HPDE6-E6E7 (cell line): ENCODE measurements at regions not wholly inside any gene's neighbourhood (a gene's known extent, or its start where the extent isn't known, plus 50 kb on each side); places are given as distances from the start of the nearest gene placed in this dataset.
A peak's percentile ranks its signal among the peaks of the same experiment; 100 is the strongest.
"Not testable (repeated sequence)": the region's sequence is repeated elsewhere in the genome, so short reads cannot be mapped to it uniquely, and the experiment has no call there.

ENCODE experiments used
- DNase-seq: peaks from one replicate; pipeline ENCODE4 v3.0.0; 2011; ENCODE audit warnings: missing footprints; ENCODE audit errors: extremely low spot score

DNA sequence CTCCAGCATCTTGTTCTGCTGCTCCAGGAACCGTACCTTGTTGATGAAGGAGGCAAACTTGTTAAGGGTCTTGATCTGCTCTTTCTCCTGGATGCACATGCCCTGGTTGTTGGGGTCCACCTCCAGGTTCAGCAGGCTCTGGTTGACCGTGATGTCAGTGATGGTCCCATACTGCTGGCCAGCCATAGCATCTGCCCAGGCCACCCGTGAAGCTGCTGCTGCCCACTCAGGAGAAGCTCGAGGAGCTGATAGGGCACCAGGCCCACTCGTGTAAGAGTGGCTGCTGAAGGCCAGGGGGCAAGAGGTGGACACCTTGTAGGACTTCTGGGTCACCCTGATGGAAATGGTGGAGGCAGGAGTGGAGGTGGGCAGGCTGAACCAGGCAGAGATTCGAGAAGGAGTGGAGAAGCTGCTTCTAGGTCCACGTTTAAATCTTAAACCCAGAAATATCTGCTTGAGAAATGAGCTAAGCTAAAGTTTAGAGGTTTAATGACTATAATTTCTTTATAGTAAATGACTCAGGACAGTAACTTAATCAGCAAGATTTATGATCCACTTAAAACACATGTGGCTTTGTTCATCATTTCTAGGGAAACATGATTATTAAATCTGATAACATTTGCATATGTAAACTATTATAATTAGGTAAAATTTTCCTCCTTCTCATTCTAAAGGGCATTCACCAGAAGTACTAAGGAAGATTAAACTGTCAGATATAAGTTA is 358.7 kb upstream of the SETBP1 start:
- no peak for DNase-seq

GRCh38 chr18:44323125-44323524 is 357.6 kb upstream of the SETBP1 start:
- DNase-seq = no peak

- DNase-seq = no peak
These were observed 356.3 kb upstream of the SETBP1 start for GRCh38 chr18:44324361-44324760.

DNA sequence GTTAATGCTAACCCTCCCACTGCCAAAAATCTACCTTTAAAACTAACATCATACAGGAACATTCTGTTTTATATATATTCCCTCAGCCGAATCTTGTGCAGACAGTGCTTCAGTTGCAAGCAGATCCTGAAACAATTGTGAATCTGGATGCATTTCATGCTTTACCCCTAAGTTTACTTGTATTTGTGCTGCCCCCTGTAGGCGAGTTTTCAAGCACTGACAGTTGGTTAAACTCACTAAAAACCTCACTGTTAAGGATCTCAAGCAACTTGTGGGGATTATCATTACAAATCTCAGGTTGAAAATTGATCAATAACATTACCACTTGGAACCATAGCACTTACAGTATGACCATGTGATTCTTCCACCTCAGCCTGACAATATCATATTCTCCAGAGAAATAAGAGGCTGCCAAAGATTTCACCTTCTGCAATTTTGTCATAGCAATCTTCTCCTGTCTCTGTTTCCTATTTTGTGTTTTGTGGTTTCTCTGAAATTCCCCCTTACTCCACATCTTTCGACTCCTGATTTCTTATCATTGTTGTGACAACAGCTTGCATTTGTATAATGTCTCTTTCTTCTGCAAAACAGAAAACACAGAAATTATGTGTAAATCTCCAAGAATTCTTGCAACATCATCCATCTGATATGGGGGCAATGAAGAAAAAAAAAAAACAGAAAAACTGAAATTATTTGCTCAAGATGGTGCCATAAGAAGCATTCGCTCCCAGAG is 354.6 kb upstream of the SETBP1 start:
- peak; percentile 17 for DNase-seq

- no peak for DNase-seq
These were observed 348.8 kb upstream of the SETBP1 start for GRCh38 chr18:44331656-44332570.

GRCh38 chr18:44341759-44342158 is 338.9 kb upstream of the SETBP1 start:
- DNase-seq = peak; percentile 21

DNA sequence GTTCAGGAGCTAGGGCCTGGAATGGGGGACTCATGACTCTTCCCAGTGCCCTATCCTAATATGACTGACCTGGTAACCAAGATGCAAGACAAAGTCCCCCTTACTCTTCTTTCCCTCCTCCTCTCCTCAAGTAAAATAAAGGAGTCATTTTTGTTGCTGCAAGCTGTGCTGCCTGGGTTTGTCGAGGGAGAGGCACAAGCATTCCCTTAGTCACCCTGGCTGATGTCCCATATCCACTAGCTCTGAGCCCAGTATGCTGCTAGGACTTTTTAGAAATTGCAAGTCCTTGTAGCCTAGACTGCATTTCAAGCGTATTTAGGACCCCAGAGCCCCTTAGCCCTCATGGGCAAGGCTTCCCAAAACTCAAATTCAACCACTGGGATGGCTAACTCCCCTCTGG is 338.5 kb upstream of the SETBP1 start:
- no peak for DNase-seq

GRCh38 chr18:44342946-44343345 is 337.7 kb upstream of the SETBP1 start:
- no peak for DNase-seq

- no peak for DNase-seq
These were observed 337.1 kb upstream of the SETBP1 start for GRCh38 chr18:44343570-44343969.

- no peak for DNase-seq
These were observed 324.0 kb upstream of the SETBP1 start for GRCh38 chr18:44356566-44357157.

GRCh38 chr18:44358402-44358801 is 322.3 kb upstream of the SETBP1 start:
- no peak for DNase-seq

DNA sequence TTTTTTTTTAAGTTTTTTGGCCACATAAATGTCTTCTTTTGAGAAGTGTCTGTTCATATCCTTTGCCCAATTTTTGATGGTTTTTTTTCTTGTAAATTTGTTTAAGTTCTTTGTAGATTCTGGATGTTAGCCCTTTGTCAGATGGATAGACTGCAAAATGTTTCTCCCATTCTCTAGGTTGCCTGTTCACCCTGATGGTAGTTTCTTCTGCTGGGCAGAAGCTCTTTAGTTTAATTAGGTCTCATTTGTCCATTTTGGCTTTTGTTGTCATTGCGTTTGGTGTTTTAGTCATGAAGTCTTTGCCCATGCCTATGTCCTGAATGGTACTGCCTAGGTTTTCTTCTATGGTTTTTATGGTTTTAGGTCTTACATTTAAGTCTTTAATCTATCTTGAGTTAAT is 320.9 kb upstream of the SETBP1 start:
- not testable (repeated sequence) for DNase-seq

- not testable (repeated sequence) for DNase-seq
These were observed 318.5 kb upstream of the SETBP1 start for GRCh38 chr18:44362213-44362612.

DNA sequence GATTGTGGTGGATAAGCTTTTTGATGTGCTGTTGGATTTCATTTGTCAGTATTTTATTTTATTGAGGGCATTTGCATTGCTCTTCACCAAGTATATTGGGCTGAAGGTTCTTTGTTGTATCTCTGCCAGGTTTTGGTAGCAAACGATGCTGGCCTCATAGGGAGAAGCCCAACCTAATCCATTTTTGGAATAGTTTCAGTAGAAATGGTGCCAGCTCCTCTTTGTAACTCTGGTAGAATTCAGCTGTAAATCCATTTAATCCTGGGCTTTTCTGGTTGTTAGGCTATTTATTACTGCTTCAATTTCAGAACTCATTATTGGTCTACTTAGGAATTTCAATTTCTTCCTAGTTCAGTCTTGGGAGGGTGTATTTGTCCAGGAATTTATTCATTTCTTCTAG is 309.8 kb upstream of the SETBP1 start:
- DNase-seq = no peak

- no peak for DNase-seq
These were observed 305.7 kb upstream of the SETBP1 start for GRCh38 chr18:44374966-44375365.

- DNase-seq = no peak
These were observed 294.3 kb upstream of the SETBP1 start for GRCh38 chr18:44386401-44386800.

GRCh38 chr18:44388329-44388728 is 292.4 kb upstream of the SETBP1 start:
- DNase-seq = no peak

GRCh38 chr18:44392933-44393332 is 287.8 kb upstream of the SETBP1 start:
- no peak for DNase-seq

DNA sequence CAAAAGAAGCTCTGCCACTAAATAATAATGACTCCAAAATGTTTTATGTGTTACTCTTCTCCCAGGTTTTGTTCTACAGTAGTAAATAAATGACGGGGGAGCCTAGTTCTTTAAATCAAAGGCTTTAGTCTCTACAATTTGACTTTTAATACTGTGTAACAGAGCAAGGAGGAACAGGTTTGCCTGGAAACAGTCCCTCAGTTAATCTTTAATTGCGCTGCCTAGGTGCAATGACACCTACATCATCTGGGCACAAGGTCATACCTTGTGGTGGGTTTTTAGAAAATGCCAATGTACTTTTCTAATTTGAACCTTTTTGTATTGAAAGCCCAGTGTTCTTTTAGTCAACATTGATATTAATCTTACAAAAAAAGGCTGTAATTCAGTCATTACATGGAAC is 287.3 kb upstream of the SETBP1 start:
- DNase-seq = no peak

GRCh38 chr18:44396550-44396949 is 284.1 kb upstream of the SETBP1 start:
- no peak for DNase-seq

DNA sequence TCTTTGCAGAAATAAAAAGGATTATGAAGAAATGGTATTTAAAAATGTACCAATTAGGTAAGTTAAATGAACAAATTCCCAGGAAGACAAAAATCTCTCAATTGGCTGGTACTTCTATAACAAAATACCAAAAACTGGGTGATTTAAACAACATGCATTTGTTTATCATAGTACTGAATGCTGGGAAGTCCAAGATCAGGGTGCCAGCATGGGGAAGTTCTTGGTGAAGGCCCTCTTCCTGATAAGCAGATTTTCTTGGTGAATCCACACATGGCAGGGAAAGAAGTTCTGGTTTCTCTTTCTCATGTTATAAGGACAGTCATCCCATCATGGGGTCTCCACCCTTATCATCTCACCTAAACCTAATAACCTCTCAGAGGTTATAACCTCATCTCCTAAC is 271.6 kb upstream of the SETBP1 start:
- DNase-seq = no peak

DNA sequence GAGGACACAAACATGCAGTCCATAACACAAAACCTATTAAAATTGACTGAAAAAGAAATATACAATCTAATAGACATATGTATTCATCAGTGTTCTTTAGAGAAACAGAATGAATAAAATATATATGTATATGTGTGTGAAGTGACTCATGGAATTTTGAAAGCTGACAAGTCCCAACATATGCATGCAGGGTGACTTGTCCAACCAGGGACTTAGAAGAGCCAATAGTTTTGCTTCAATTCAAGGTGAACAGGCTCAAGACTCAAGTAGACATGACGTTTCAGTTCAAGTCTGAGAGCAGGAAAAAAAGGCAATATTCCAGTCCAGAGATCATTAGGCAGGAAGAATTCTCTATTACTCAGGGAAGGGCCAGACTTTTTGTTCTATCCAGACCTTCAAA is 271.2 kb upstream of the SETBP1 start:
- peak; percentile 50 for DNase-seq
